ENCODE measurements at regions not wholly inside any gene's neighbourhood (a gene's known extent, or its start where the extent isn't known, plus 50 kb on each side); places are given as distances from the start of the nearest gene placed in this dataset.

DNA sequence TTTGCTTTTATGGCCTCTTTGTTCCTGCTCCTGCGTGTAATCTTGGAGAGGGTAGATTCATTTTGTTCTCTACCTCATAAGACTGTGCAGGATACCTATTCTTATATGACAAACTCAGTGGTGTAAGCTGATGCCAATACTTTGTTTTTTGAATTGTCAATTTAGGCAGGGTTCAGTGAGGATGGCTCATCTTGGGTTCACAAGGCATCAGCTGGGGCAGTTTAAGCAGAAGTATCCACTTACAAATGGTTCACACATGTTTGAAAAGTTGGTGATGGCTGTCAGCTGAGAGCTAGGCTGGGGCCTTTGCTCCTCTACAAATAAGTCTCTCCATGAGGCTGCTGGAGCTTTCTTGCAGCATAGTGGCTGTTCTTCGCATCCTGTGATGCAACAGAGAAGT, 920.6 kb upstream of the PIK3C3 start:
- no peaks in the 10 kb centered on the region for H3K27me3 ChIP-seq
- DNase-seq (ENCODE audit: low spot score in 2 of 2) = no peak
- no peak overlapping the region for H3K4me3 ChIP-seq
- H3K4me1 ChIP-seq = no peaks in the 10 kb centered on the region
- H3K9me3 ChIP-seq = no peaks in the 10 kb centered on the region
- WGBS = 67% methylated on average over 2 of the region's 2 CpGs
- no peak overlapping the region for H3K27ac ChIP-seq
- TF ChIP-seq EP300 (IDR thresholded peaks at IDR 0.05) = no peak
- TF ChIP-seq POLR2AphosphoS5 (IDR thresholded peaks at IDR 0.05) = no peak
- TF ChIP-seq POLR2A (IDR thresholded peaks at IDR 0.05) = no peak
- TF ChIP-seq, protein P1, sequence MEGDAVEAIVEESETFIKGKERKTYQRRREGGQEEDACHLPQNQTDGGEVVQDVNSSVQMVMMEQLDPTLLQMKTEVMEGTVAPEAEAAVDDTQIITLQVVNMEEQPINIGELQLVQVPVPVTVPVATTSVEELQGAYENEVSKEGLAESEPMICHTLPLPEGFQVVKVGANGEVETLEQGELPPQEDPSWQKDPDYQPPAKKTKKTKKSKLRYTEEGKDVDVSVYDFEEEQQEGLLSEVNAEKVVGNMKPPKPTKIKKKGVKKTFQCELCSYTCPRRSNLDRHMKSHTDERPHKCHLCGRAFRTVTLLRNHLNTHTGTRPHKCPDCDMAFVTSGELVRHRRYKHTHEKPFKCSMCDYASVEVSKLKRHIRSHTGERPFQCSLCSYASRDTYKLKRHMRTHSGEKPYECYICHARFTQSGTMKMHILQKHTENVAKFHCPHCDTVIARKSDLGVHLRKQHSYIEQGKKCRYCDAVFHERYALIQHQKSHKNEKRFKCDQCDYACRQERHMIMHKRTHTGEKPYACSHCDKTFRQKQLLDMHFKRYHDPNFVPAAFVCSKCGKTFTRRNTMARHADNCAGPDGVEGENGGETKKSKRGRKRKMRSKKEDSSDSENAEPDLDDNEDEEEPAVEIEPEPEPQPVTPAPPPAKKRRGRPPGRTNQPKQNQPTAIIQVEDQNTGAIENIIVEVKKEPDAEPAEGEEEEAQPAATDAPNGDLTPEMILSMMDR (IDR thresholded peaks at IDR 0.05) = no peak
- no peaks in the 10 kb centered on the region for H3K36me3 ChIP-seq

DNA sequence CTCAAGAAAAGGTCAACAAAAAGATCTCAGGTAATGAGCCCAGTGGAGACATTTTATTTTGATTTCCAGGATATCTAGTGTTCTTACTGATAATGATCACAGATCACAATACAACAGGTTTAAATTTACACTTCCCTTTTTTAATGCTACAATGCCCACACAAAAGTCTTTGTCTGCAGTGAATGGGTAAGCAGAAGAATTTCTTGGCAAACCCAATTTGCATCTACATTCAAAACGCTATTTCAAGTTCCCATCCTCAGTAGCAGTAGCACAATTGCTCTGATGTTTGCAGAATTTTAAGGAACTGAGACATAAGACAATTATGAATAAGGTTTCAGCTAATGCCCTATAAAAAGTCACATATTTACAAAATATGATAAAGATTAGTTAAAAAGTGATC, 929.4 kb upstream of the PIK3C3 start:
- Histone ChIP-seq H3K4me1 (no peaks in the 10 kb centered on the region), H3K4me3 (no peak overlapping the region), H3K9me3 (no peaks in the 10 kb centered on the region), H3K27ac (no peak overlapping the region), H3K36me3 (no peaks in the 10 kb centered on the region), H3K27me3 (no peaks in the 10 kb centered on the region)
- 62% methylated on average over 1 of the region's 1 CpG for WGBS
- TF ChIP-seq, protein P1 (IDR thresholded peaks at IDR 0.05) = no peak
- DNase-seq (ENCODE audit: low spot score in 2 of 2) = no peak

DNA sequence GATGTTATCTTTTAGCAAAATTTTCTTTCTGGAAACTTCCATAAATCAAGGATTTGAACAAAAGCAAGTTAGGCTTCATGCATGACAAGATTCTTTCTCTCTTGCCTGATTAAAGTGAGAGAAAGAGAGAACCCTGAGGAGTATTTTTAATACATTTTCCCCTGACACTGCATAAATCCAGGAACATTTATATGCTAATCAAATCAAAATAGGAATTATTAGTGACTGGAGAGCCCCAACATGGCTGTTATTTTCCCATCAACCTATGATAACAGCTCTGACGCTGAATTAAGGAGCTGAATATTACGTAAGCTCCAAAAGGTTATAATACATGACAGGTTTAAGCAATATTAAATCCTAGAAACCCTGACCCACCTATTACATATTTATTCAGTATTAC, 930.2 kb upstream of the PIK3C3 start:
- 88% methylated on average over 2 of the region's 2 CpGs for WGBS
- no peaks in the 10 kb centered on the region for H3K36me3 ChIP-seq
- H3K9me3 ChIP-seq = no peaks in the 10 kb centered on the region
- H3K4me3 ChIP-seq = no peak overlapping the region
- no peak for TF ChIP-seq POLR2AphosphoS5 (IDR thresholded peaks at IDR 0.05)
- TF ChIP-seq, protein P1 (IDR thresholded peaks at IDR 0.05) = no peak
- TF ChIP-seq EP300 (IDR thresholded peaks at IDR 0.05) = no peak
- TF ChIP-seq POLR2A (IDR thresholded peaks at IDR 0.05) = no peak
- DNase-seq (ENCODE audit: low spot score in 2 of 2) = no peak
- no peaks in the 10 kb centered on the region for H3K27me3 ChIP-seq
- no peak overlapping the region for H3K27ac ChIP-seq
- no peaks in the 10 kb centered on the region for H3K4me1 ChIP-seq

DNA sequence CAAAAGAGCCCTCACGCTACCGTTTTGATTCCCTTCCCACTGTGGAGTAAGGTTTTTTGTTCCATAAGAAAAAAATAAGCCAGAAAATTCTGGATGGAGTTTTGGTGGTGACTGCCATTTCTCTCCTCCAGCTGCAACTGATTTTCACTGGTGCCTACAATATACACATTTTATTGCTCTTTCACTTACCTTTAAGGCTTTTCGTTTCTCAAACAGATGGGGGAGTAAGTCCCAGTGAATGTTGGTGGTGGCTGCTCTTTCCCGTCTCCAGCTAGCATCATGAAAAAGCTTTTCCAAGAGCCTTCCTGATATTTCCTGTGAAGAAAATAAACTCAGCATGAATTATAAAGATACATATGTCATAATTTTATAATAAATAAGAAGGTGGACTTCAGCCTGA, 932.5 kb upstream of the PIK3C3 start:
- Histone ChIP-seq H3K4me3 (no peak overlapping the region), H3K27me3 (no peaks in the 10 kb centered on the region), H3K9me3 (no peaks in the 10 kb centered on the region), H3K36me3 (no peaks in the 10 kb centered on the region), H3K4me1 (no peaks in the 10 kb centered on the region), H3K27ac (no peak overlapping the region)
- TF ChIP-seq EP300 (IDR thresholded peaks at IDR 0.05) = no peak
- TF ChIP-seq POLR2A (IDR thresholded peaks at IDR 0.05) = no peak
- no peak for TF ChIP-seq POLR2AphosphoS5 (IDR thresholded peaks at IDR 0.05)
- TF ChIP-seq, protein P1 (IDR thresholded peaks at IDR 0.05) = no peak
- 40% methylated on average over 4 of the region's 4 CpGs for WGBS
- no peak for DNase-seq (ENCODE audit: low spot score in 2 of 2)

DNA sequence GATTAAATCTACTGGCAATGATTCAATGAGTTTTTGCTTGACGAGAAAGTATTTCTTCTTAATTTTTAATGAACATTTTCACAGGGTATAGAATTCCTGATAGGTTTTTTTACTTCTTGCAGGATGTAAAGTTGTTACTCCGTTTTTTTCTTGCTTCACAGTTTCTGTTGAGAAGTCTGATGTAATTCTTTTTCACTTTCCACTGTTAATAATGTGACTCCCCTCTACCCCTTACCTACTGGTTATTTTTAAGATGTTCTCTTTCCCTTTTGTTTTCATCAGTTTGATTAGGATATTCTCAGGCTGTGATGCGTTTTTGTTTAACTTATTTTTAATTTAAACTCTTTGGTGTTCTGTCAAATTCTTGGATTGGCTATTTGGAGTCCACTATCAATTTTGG, 933.9 kb upstream of the PIK3C3 start:
- DNase-seq (ENCODE audit: low spot score in 2 of 2) = no peak
- WGBS = 49% methylated on average over 3 of the region's 3 CpGs
- Histone ChIP-seq H3K9me3 (no peaks in the 10 kb centered on the region), H3K4me3 (no peak overlapping the region), H3K27me3 (no peaks in the 10 kb centered on the region), H3K36me3 (no peaks in the 10 kb centered on the region), H3K27ac (no peak overlapping the region), H3K4me1 (no peaks in the 10 kb centered on the region)
- no peak for TF ChIP-seq POLR2A (IDR thresholded peaks at IDR 0.05)
- TF ChIP-seq, protein P1 (IDR thresholded peaks at IDR 0.05) = no peak
- no peak for TF ChIP-seq POLR2AphosphoS5 (IDR thresholded peaks at IDR 0.05)
- TF ChIP-seq EP300 (IDR thresholded peaks at IDR 0.05) = no peak
